Heart right ventricle (tissue), 16 donors: ENCODE measurements at regions not wholly inside any gene's neighbourhood (a gene's known extent, or its start where the extent isn't known, plus 50 kb on each side); places are given as distances from the start of the nearest gene placed in this dataset.

Experiments used
- ATAC-seq, 8 donors: fragments of 200-7000 bp; cut with Tn5 transposase; one replicate each; pipeline ENCODE4 v1.9.1; 2020; ENCODE audit warnings: mild to moderate bottlenecking in 8 of 8, moderate library complexity in 8 of 8, moderate number of reproducible peaks in 1 of 8
- DNase-seq, 2 donors: peaks; one replicate each; pipeline ENCODE4 v3.0.0-alpha.2; 2020
- H3K27ac ChIP-seq, 10 donors: fragments of 200-600 bp; sonication (generic) in 2 of 10; one replicate each; pipeline versions ENCODE4 v1.5.0 to v1.8.0; 2020 to 2022; ENCODE audit warnings: mild to moderate bottlenecking in 3 of 10
- H3K27me3 ChIP-seq, 7 donors: fragments of 200-600 bp; one replicate each; pipeline ENCODE4 v1.8.0; 2021 to 2022; ENCODE audit warnings: mild to moderate bottlenecking in 2 of 7
- H3K36me3 ChIP-seq, 9 donors: fragments of 200-600 bp; sonication (generic) in 1 of 9; one replicate each; pipeline versions ENCODE4 v1.5.0 to v1.8.0; 2020 to 2022; ENCODE audit warnings: mild to moderate bottlenecking in 2 of 9
- H3K4me1 ChIP-seq, 9 donors: fragments of 200-600 bp; sonication (generic) in 1 of 9; one replicate each; pipeline versions ENCODE4 v1.5.0 to v1.8.0; 2020 to 2022; ENCODE audit warnings: mild to moderate bottlenecking in 4 of 9
- H3K4me3 ChIP-seq, 10 donors: fragments of 200-600 bp; sonication (generic) in 2 of 10; one replicate each; pipeline versions ENCODE4 v1.5.0 to v1.8.0; 2020 to 2022; ENCODE audit warnings: mild to moderate bottlenecking in 7 of 10, moderate library complexity in 2 of 10
- H3K9me3 ChIP-seq, 11 donors: fragments of 200-600 bp in 10 of 11; sonication (generic) in 2 of 11; one replicate each; pipeline versions ENCODE4 v1.5.0 to v1.8.0; 2013 to 2022; ENCODE audit warnings: mild to moderate bottlenecking in 2 of 11, control low read depth in 1 of 11, moderate library complexity in 1 of 11
- CTCF ChIP-seq, 9 donors: fragments of 200-600 bp; sonication (generic) in 2 of 9; IDR thresholded peaks; one replicate each; pipeline versions ENCODE4 v1.5.0 to v1.8.0; 2021 to 2022; ENCODE audit warnings: antibody characterized with exemption in 9 of 9, mild to moderate bottlenecking in 5 of 9, moderate library complexity in 1 of 9
- WGBS, 2 donors: extraction: QIAGEN DNeasy Blood & Tissue Kit; methylation state at CpG; one replicate each; pipeline ENCODE4 v1.1.7; 2013; ENCODE audit warnings: inconsistent platforms in 1 of 2; 5-methylcytosine and 5-hydroxymethylcytosine counted together
- intact Hi-C, 10 donors: fragments of 100-400 bp; cut with DNase I; formaldehyde crosslinking; loops; one replicate each; pipeline versions ENCODE4 v1.11.1 to v1.14.2; 2022
- donor health status: Arrhythmogenic right ventricular cardiomyopathy.
- donor health status: ischemic (EF 13 %, LVEDD 7.1; RV severe dilation, severe dysfunction).
- donor health status: healthy with polysubstance abuse.
- donor health status: DM: no; HTN: yes; CAD: no.
- donor health status: DM: no; HTN: no; CAD: no.
- donor health status: ischemic (EF 25% LVEDD 6.9; RV normal size, moderate dysfunction).
- donor health status: ischemic (EF 25% LVEDD 5.7; RV mildly dilated, moderate dysfunction).
- donor health status: healthy.
- donor health status: DM: yes; HTN: yes; CAD: no.
- donor health status: Ischemic cardiomyopathy.
- donor health status: ischemic (EF 35%, LVEDD 5.7; RV mildly dilated, moderate dysfunction).
- donor health status: nonischemic (EF 11% LVEDD 7.7; RV severe dilation, severe dysfunction).
- donor health status: DM: yes; HTN: yes; CAD: no.
- donor health status: PGD.
- donor health status: ischemic (EF 29% LVEDD 5.4; RV normal size, mild dysfunction).
- donor health status: nonischemic (EF 23%, LVEDD 6.1; RV moderate dilation, normal function).

GRCh38 chr11:97934572-97935208, 1086.1 kb upstream of the CNTN5 start:
- H3K4me1 ChIP-seq: no peaks in the 10 kb centered on the region
- no peak for DNase-seq
- H3K27me3 ChIP-seq: no peaks in the 10 kb centered on the region
- WGBS, 2 donors: 72 to 93% methylated on average over 5 of the region's 5 CpGs
- TF ChIP-seq CTCF (IDR thresholded peaks at IDR 0.05): no peak
- intact Hi-C loops: no loop called here
- H3K36me3 ChIP-seq: no peaks in the 10 kb centered on the region
- H3K27ac ChIP-seq: no peak overlapping the region
- H3K9me3 ChIP-seq: no peaks in the 10 kb centered on the region
- H3K4me3 ChIP-seq: no peak overlapping the region
- no peak for ATAC-seq

GRCh38 chr11:97937501-97937900, 1083.2 kb upstream of the CNTN5 start:
- H3K36me3 ChIP-seq: no peaks in the 10 kb centered on the region
- H3K4me3 ChIP-seq: no peak overlapping the region
- no peaks in the 10 kb centered on the region for H3K4me1 ChIP-seq
- no peak overlapping the region for H3K27ac ChIP-seq
- H3K9me3 ChIP-seq: no peaks in the 10 kb centered on the region
- intact Hi-C loops: no loop called here
- no peak for TF ChIP-seq CTCF (IDR thresholded peaks at IDR 0.05)
- DNase-seq (no peak), ATAC-seq (no peak)
- H3K27me3 ChIP-seq: no peaks in the 10 kb centered on the region
- WGBS, 2 donors: 78 to 87% methylated on average over 3 of the region's 3 CpGs

- Histone ChIP-seq H3K9me3 (no peaks in the 10 kb centered on the region), H3K4me3 (no peak overlapping the region), H3K36me3 (no peaks in the 10 kb centered on the region), H3K27ac (no peak overlapping the region), H3K27me3 (no peaks in the 10 kb centered on the region), H3K4me1 (no peaks in the 10 kb centered on the region)
- intact Hi-C loops: no loop called here
- no peak for ATAC-seq
- TF ChIP-seq CTCF (IDR thresholded peaks at IDR 0.05): no peak
- DNase-seq: no peak
- WGBS, 2 donors: 83 to 84% methylated on average over 2 of the region's 2 CpGs
Observed at GRCh38 chr11:97938789-97939188, 1082.0 kb upstream of the CNTN5 start.

GRCh38 chr11:97943493-97943892, 1077.3 kb upstream of the CNTN5 start:
- no peak overlapping the region for H3K4me3 ChIP-seq
- H3K27ac ChIP-seq: no peak overlapping the region
- no peaks in the 10 kb centered on the region for H3K4me1 ChIP-seq
- TF ChIP-seq CTCF (IDR thresholded peaks at IDR 0.05): no peak
- H3K9me3 ChIP-seq: peaks cover 0 to under 1% (median 0%) of the 10 kb centered on the region in 11 donors
- 65 to 75% methylated on average over 2 of the region's 2 CpGs for WGBS, 2 donors
- no peak for DNase-seq
- H3K27me3 ChIP-seq: no peaks in the 10 kb centered on the region
- intact Hi-C loops: no loop called here
- no peak for ATAC-seq
- no peaks in the 10 kb centered on the region for H3K36me3 ChIP-seq
